GM12878 (cell line): ENCODE measurements at regions not wholly inside any gene's neighbourhood (a gene's known extent, or its start where the extent isn't known, plus 50 kb on each side); places are given as distances from the start of the nearest gene placed in this dataset.

Source experiments
- ATAC-seq: fragments of 200-7000 bp; cut with Tn5 transposase; 3 replicates; pipeline ENCODE4 v1.9.1; 2020; ENCODE audit warnings: mild to moderate bottlenecking, moderate library complexity
- BruUV-seq: library from RNA; stranded (reverse); fragments of 400-500 nt; replicated peaks from 2 replicates; lab custom pipeline; 2021; lab: Mats Ljungman, UMichigan
- CTCF ChIA-PET: fragments of 300-600 bp; sonication (Branson Sonifier 250); formaldehyde crosslinking; extraction: SDS; loops from one replicate; lab custom pipeline; 2021; ENCODE audit warnings: inconsistent platforms; lab: Yijun Ruan, JAX
- POLR2A ChIA-PET: fragments of 350-600 bp; formaldehyde crosslinking; extraction: SDS; loops from one replicate; lab custom pipeline; 2021; ENCODE audit warnings: inconsistent platforms; lab: Charles Lee
- RAD21 ChIA-PET: fragments of 300-600 bp; sonication (Branson Sonifier 250); formaldehyde crosslinking; loops from one replicate; lab custom pipeline; 2023; ENCODE audit warnings: antibody characterized with exemption; ENCODE audit not compliant: unreplicated experiment; lab: Charles Lee
- SMC1A ChIA-PET: fragments of 300-600 bp; sonication (Branson Sonifier 250); formaldehyde crosslinking; loops from one replicate; lab custom pipeline; 2023; ENCODE audit not compliant: unreplicated experiment, uncharacterized antibody; lab: Charles Lee
- DNase-seq: peaks from one replicate; pipeline ENCODE4 v3.0.0-alpha.2; 2011; ENCODE audit warnings: low read depth, low spot score
- FAIRE-seq: peaks from 3 replicates; lab custom pipeline; 2011; peaks lifted over from hg19 to GRCh38; lab: Jason Lieb, UNC
- H2AFZ ChIP-seq: 2 replicates; pipeline ENCODE4 v1.6.0; 2011; ENCODE audit warnings: low read depth, low read length, control low read depth; ENCODE audit not compliant: control insufficient read depth
- H3K27ac ChIP-seq: 2 replicates; pipeline ENCODE4 v1.5.1; 2011; ENCODE audit warnings: control low read depth; ENCODE audit not compliant: control insufficient read depth, insufficient read depth
- H3K27me3 ChIP-seq, 2 experiments: replicated peaks in 1 of 2; 2 replicates each; pipeline versions ENCODE4 v1.6.0 to v1.6.1; 2011; ENCODE audit warnings: low read length in 1 of 2; ENCODE audit not compliant: control insufficient read depth in 2 of 2, insufficient read depth in 2 of 2
- H3K36me3 ChIP-seq, 2 experiments: 2 replicates each; pipeline ENCODE4 v1.5.1; 2011; ENCODE audit warnings: low read length in 1 of 2; ENCODE audit not compliant: control insufficient read depth in 2 of 2, insufficient read depth in 2 of 2
- H3K4me1 ChIP-seq: 2 replicates; pipeline ENCODE4 v1.6.1; 2011; ENCODE audit warnings: mild to moderate bottlenecking, low read length, moderate library complexity, mixed read lengths; ENCODE audit not compliant: control insufficient read depth, insufficient read depth
- H3K4me2 ChIP-seq: 2 replicates; pipeline ENCODE4 v1.6.0; 2011; ENCODE audit warnings: control low read depth; ENCODE audit not compliant: control insufficient read depth, insufficient read depth
- H3K4me3 ChIP-seq: fragments of 200-600 bp; sonication (generic); 2 replicates; pipeline ENCODE4 v1.5.1; 2016
- H3K79me2 ChIP-seq: 2 replicates; pipeline ENCODE4 v1.6.0; 2011; ENCODE audit warnings: low read length; ENCODE audit not compliant: control insufficient read depth, insufficient read depth
- H3K9ac ChIP-seq: 2 replicates; pipeline ENCODE4 v1.8.0; 2011; ENCODE audit warnings: low read length, control low read depth, mixed read lengths; ENCODE audit not compliant: control insufficient read depth, insufficient read depth
- H3K9me3 ChIP-seq: replicated peaks from 3 replicates; pipeline ENCODE4 v1.5.1; 2011; ENCODE audit warnings: mild to moderate bottlenecking, low read length; ENCODE audit not compliant: control insufficient read depth, insufficient read depth
- H4K20me1 ChIP-seq: 2 replicates; pipeline ENCODE4 v1.6.0; 2011; ENCODE audit not compliant: control insufficient read depth, insufficient read depth
- BHLHE40 ChIP-seq, 2 experiments: fragments of 450-650 bp in 1 of 2; IDR thresholded peaks; 2 replicates each; pipeline ENCODE4 v1.6.1; 2011 to 2017; ENCODE audit warnings: low read depth in 2 of 2, borderline replicate concordance in 1 of 2, improper control_type of control experiment in 1 of 2, low read length in 1 of 2, mild to moderate bottlenecking in 1 of 2
- MXI1 ChIP-seq: fragments of 150-350 bp; IDR thresholded peaks from 2 replicates; pipeline ENCODE4 v1.6.1; 2011; ENCODE audit warnings: low read depth, mild to moderate bottlenecking, inconsistent platforms, low read length, improper control_type of control experiment
- POLR2A ChIP-seq: IDR thresholded peaks from 2 replicates; pipeline ENCODE4 v1.6.1; 2011; ENCODE audit warnings: low read depth, mild to moderate bottlenecking, low read length
- RAD21 ChIP-seq: IDR thresholded peaks from 2 replicates; pipeline ENCODE4 v1.6.1; 2011; ENCODE audit warnings: mild to moderate bottlenecking, low read depth, low read length, moderate library complexity; ENCODE audit not compliant: insufficient read depth
- SIN3A ChIP-seq: IDR thresholded peaks from 2 replicates; pipeline ENCODE4 v1.6.1; 2012; ENCODE audit warnings: low read depth, low read length, improper control_type of control experiment
- SREBF2 ChIP-seq: IDR thresholded peaks from 2 replicates; pipeline ENCODE4 v1.6.1; 2012; ENCODE audit warnings: mild to moderate bottlenecking, low read length
- USF2 ChIP-seq: IDR thresholded peaks from 2 replicates; pipeline ENCODE4 v1.6.1; 2011; ENCODE audit warnings: low read depth, low read length, improper control_type of control experiment, borderline replicate concordance
- WGBS: methylation state at CpG from one replicate; pipeline ENCODE4 v1.1.6; 2016; ENCODE audit warnings: low lambda C conversion rate; ENCODE audit not compliant: insufficient replicate concordance, insufficient coverage; ENCODE audit errors: missing lambda C conversion rate; 5-methylcytosine and 5-hydroxymethylcytosine counted together
- in situ Hi-C: fragments of 300-500 bp; cut with MboI; formaldehyde crosslinking; loops from 9 replicates; pipeline ENCODE4 v1.14.3; 2018; ENCODE audit warnings: mixed read lengths
- intact Hi-C: fragments of 100-400 bp; cut with micrococcal nuclease; formaldehyde crosslinking; loops from one replicate; pipeline ENCODE4 v1.14.2; 2022; ENCODE audit not compliant: unreplicated experiment

GRCh38 chr22:47315862-47316419 lies 553.5 kb downstream of the TBC1D22A start:
- no peak overlapping the region for H3K27ac ChIP-seq
- no peak overlapping the region for H3K4me2 ChIP-seq
- H2AFZ ChIP-seq: no peak overlapping the region
- intact Hi-C loops (no loop called here), in situ Hi-C loops (no loop called here)
- no peaks in the 10 kb centered on the region for H3K9me3 ChIP-seq
- no peak overlapping the region for H3K9ac ChIP-seq
- H3K4me3 ChIP-seq: no peak overlapping the region
- CTCF ChIA-PET: no interaction called here
- WGBS: 21% methylated on average over 7 of the region's 7 CpGs
- RAD21 ChIA-PET: no interaction called here
- FAIRE-seq: no peak
- POLR2A ChIA-PET: no interaction called here
- no peaks in the 10 kb centered on the region for H3K4me1 ChIP-seq
- no peaks in the 10 kb centered on the region for H3K36me3 ChIP-seq
- TF ChIP-seq SREBF2: no peak
- no peak for TF ChIP-seq RAD21
- H4K20me1 ChIP-seq: no peaks in the 10 kb centered on the region
- no peak for ATAC-seq
- DNase-seq: no peak
- SMC1A ChIA-PET: no interaction called here
- no peaks in the 10 kb centered on the region for H3K79me2 ChIP-seq
- no TSS peak for BruUV-seq
- H3K27me3 ChIP-seq: no peaks in the 10 kb centered on the region

GRCh38 chr22:47310601-47311000 lies 548.2 kb downstream of the TBC1D22A start:
- no peak overlapping the region for H3K4me2 ChIP-seq
- ChIA-PET RAD21 (no interaction called here), POLR2A (no interaction called here), CTCF (no interaction called here), SMC1A (no interaction called here)
- no peaks in the 10 kb centered on the region for H4K20me1 ChIP-seq
- H3K27ac ChIP-seq: no peak overlapping the region
- H3K4me3 ChIP-seq: no peak overlapping the region
- no peaks in the 10 kb centered on the region for H3K4me1 ChIP-seq
- no peak for TF ChIP-seq SIN3A
- no peak for TF ChIP-seq POLR2A
- TF ChIP-seq USF2: no peak
- TF ChIP-seq BHLHE40 (IDR thresholded peaks at IDR 0.05; ENCODE audit: borderline replicate concordance in 1 of 2, low read depth in 2 of 2, low read length in 1 of 2): no peak
- no peak for TF ChIP-seq MXI1
- no peak overlapping the region for H2AFZ ChIP-seq
- H3K9me3 ChIP-seq: no peaks in the 10 kb centered on the region; the same call in 2 of the 3 replicates
- intact Hi-C loops: no loop called here
- BruUV-seq: no TSS peak
- 0% methylated on average over 1 of the region's 1 CpG for WGBS
- DNase-seq (no peak), ATAC-seq (no peak), FAIRE-seq (no peak)
- H3K9ac ChIP-seq: no peak overlapping the region
- H3K27me3 ChIP-seq: no peaks in the 10 kb centered on the region
- no peaks in the 10 kb centered on the region for H3K79me2 ChIP-seq
- in situ Hi-C loops: no loop called here
- no peaks in the 10 kb centered on the region for H3K36me3 ChIP-seq
